Natural killer cell (primary cell): ENCODE measurements at regions not wholly inside any gene's neighbourhood (a gene's known extent, or its start where the extent isn't known, plus 50 kb on each side); places are given as distances from the start of the nearest gene placed in this dataset.

Experiments used
- ATAC-seq, 3 donors: fragments of 150-1000 bp in 2 of 3; fragments of 200-7000 bp in 1 of 3; cut with Tn5 transposase; 1 replicate in 1 of 3; 2 replicates in 2 of 3; pipeline ENCODE4 v1.10.0; 2021; ENCODE audit warnings: mild to moderate bottlenecking in 2 of 3, moderate library complexity in 2 of 3
- DNase-seq, 2 donors: peaks; one replicate each; pipeline versions ENCODE4 v3.0.0 to v3.0.0-alpha.2; 2013 to 2021; ENCODE audit warnings: mixed read lengths in 1 of 2
- H3K27ac ChIP-seq: one replicate; pipeline ENCODE4 v1.5.1; 2013; ENCODE audit warnings: mild to moderate bottlenecking, low read length
- H3K27me3 ChIP-seq: one replicate; pipeline ENCODE4 v1.6.1; 2013; ENCODE audit warnings: low read length; ENCODE audit not compliant: control insufficient read depth, insufficient read depth
- H3K36me3 ChIP-seq: one replicate; pipeline ENCODE4 v1.6.1; 2013; ENCODE audit warnings: low read length; ENCODE audit not compliant: control insufficient read depth, insufficient read depth
- H3K4me1 ChIP-seq: one replicate; pipeline ENCODE4 v1.6.1; 2013; ENCODE audit warnings: low read length; ENCODE audit not compliant: control insufficient read depth, insufficient read depth
- H3K4me3 ChIP-seq: one replicate; pipeline ENCODE4 v1.5.1; 2013; ENCODE audit warnings: low read length
- H3K9me3 ChIP-seq: one replicate; pipeline ENCODE4 v1.6.1; 2013; ENCODE audit warnings: low read length; ENCODE audit not compliant: control insufficient read depth, insufficient read depth
- H3K27ac Mint-ChIP-seq, 2 donors: one replicate each; pipeline ENCODE4 v1.8.0; 2022; ENCODE audit warnings: mild to moderate bottlenecking in 2 of 2, mixed read lengths in 2 of 2, moderate library complexity in 1 of 2
- H3K27me3 Mint-ChIP-seq, 2 donors: one replicate each; pipeline ENCODE4 v1.8.0; 2022; ENCODE audit warnings: low read depth in 2 of 2, mixed read lengths in 2 of 2
- H3K36me3 Mint-ChIP-seq: one replicate; pipeline ENCODE4 v1.8.0; 2022; ENCODE audit warnings: mixed read lengths
- H3K4me1 Mint-ChIP-seq, 2 donors: one replicate each; pipeline ENCODE4 v1.8.0; 2022; ENCODE audit warnings: mixed read lengths in 2 of 2
- H3K4me3 Mint-ChIP-seq: one replicate; pipeline ENCODE4 v1.8.0; 2022; ENCODE audit warnings: mild to moderate bottlenecking, moderate library complexity, mixed read lengths
- H3K9me3 Mint-ChIP-seq, 2 donors: one replicate each; pipeline ENCODE4 v1.8.0; 2022; ENCODE audit warnings: mixed read lengths in 2 of 2
- WGBS: methylation state at CpG from one replicate; pipeline ENCODE4 v1.1.7; 2013; ENCODE audit warnings: missing lambda C conversion rate; ENCODE audit not compliant: insufficient coverage; 5-methylcytosine and 5-hydroxymethylcytosine counted together
- intact Hi-C: fragments of 100-400 bp; cut with micrococcal nuclease; formaldehyde crosslinking; loops from one replicate; pipeline ENCODE4 v1.14.2; 2022
- TF ChIP-seq, protein P1 (sequence below): fragments of 200-600 bp; IDR thresholded peaks from one replicate; pipeline ENCODE4 v1.8.0; 2022; ENCODE audit warnings: antibody characterized with exemption

DNA sequence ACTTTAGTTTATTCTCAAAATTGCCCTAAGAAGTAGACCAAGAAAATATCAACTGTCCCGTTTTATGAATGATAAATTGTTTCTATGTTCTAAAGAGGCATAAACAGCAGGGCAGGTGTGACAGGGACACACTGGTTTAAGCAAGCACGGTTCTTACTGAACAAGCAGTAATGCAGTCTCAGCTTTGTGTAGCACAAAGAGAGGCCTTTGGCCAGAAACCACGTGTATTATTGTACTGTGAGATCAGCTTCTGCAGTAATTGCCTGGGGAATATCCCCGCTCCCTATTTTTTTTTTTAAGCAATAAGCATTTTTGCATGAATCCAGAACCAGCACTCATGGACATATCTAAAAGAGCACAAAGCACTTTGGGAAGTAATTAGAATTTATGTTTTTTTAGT is 255.4 kb downstream of the WDR11 start:
- Mint-ChIP-seq H3K27ac (no peak overlapping the region), H3K4me1 (no peaks in the 10 kb centered on the region), H3K9me3 (no peaks in the 10 kb centered on the region), H3K27me3 (peaks cover 0 to 6% of the 10 kb centered on the region in 2 donors), H3K4me3 (no peak overlapping the region), H3K36me3 (no peaks in the 10 kb centered on the region)
- Histone ChIP-seq H3K4me3 (no peak overlapping the region), H3K9me3 (no peaks in the 10 kb centered on the region), H3K4me1 (no peaks in the 10 kb centered on the region), H3K36me3 (no peaks in the 10 kb centered on the region), H3K27ac (no peak overlapping the region), H3K27me3 (no peaks in the 10 kb centered on the region)
- TF ChIP-seq, protein P1, sequence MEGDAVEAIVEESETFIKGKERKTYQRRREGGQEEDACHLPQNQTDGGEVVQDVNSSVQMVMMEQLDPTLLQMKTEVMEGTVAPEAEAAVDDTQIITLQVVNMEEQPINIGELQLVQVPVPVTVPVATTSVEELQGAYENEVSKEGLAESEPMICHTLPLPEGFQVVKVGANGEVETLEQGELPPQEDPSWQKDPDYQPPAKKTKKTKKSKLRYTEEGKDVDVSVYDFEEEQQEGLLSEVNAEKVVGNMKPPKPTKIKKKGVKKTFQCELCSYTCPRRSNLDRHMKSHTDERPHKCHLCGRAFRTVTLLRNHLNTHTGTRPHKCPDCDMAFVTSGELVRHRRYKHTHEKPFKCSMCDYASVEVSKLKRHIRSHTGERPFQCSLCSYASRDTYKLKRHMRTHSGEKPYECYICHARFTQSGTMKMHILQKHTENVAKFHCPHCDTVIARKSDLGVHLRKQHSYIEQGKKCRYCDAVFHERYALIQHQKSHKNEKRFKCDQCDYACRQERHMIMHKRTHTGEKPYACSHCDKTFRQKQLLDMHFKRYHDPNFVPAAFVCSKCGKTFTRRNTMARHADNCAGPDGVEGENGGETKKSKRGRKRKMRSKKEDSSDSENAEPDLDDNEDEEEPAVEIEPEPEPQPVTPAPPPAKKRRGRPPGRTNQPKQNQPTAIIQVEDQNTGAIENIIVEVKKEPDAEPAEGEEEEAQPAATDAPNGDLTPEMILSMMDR, result no peak
- ATAC-seq (no peak), DNase-seq (no peak)
- intact Hi-C loops, result no loop called here
- WGBS, result 91% methylated on average over 4 of the region's 4 CpGs

DNA sequence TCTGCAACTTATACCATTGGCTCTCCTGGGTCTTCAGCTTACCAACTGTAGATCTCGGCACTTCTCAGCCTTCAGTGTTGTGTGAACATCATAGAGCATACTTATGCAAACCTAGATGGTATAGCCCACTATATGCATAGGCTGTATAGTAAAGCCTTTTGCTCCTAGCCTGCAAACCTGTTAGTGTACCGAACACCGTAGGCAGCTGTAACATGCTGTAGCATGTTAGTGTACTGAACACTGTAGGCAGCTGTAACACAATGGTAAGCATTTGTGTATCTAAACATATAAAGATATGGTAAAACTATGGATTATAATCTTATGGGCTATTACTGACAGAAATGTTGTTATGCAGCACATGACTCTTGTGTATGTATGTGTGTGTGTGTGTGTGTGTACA is 256.9 kb downstream of the WDR11 start:
- Histone ChIP-seq H3K27ac (no peak overlapping the region), H3K9me3 (no peaks in the 10 kb centered on the region), H3K36me3 (no peaks in the 10 kb centered on the region), H3K27me3 (no peaks in the 10 kb centered on the region), H3K4me1 (no peaks in the 10 kb centered on the region), H3K4me3 (no peak overlapping the region)
- H3K27me3 Mint-ChIP-seq, result peaks cover 0 to 6% of the 10 kb centered on the region in 2 donors
- H3K27ac Mint-ChIP-seq, result no peak overlapping the region
- TF ChIP-seq, protein P1, result no peak
- H3K4me1 Mint-ChIP-seq, result no peaks in the 10 kb centered on the region
- no peak overlapping the region for H3K4me3 Mint-ChIP-seq
- DNase-seq (no peak), ATAC-seq (no peak)
- H3K36me3 Mint-ChIP-seq, result no peaks in the 10 kb centered on the region
- H3K9me3 Mint-ChIP-seq, result no peaks in the 10 kb centered on the region
- 90% methylated on average over 3 of the region's 3 CpGs for WGBS
- intact Hi-C loops, result no loop called here

DNA sequence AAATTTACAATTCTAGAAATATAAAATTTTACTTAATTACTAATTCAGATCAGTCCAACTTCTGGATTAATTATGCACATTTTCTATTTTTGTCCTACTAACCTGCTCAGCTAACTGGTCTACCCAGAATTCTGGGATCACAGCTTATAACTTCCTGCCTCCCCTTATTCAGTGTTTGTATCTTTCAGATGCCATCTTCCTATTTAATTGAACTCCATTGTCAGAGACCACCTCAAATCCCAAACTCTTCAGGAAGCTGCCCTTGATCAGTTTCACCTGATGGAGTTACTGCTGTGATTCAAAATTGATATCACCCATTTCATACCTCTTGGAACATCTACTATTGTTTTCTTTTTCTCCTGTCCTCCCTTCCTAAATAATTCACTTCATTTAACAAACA is 259.2 kb downstream of the WDR11 start:
- Mint-ChIP-seq H3K9me3 (no peaks in the 10 kb centered on the region), H3K36me3 (no peaks in the 10 kb centered on the region), H3K27me3 (peaks cover 0 to 6% of the 10 kb centered on the region in 2 donors), H3K27ac (no peak overlapping the region), H3K4me3 (no peak overlapping the region), H3K4me1 (no peaks in the 10 kb centered on the region)
- TF ChIP-seq, protein P1, result no peak
- ATAC-seq (no peak), DNase-seq (no peak)
- H3K9me3 ChIP-seq, result no peaks in the 10 kb centered on the region
- no peak overlapping the region for H3K27ac ChIP-seq
- intact Hi-C loops, result no loop called here
- H3K4me3 ChIP-seq, result no peak overlapping the region
- no peaks in the 10 kb centered on the region for H3K36me3 ChIP-seq
- H3K27me3 ChIP-seq, result no peaks in the 10 kb centered on the region
- no peaks in the 10 kb centered on the region for H3K4me1 ChIP-seq

DNA sequence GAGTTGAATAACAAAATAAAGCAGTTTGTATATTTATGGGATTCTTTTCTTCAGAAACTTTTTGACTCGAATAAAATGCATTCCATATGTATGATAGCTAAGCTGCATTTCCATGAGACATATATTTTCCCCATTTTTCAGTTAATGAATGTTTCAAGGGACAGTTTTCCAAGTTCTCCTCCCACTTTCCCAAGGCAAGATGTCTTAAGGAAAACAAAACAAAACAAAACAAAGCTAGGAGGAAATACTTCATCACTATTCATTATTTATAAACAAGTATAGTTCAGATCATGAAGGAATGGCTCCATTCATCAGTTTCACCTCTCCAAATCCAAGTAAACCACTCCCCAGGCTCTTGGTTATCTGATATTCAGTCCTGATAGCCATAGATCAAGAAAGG is 261.0 kb downstream of the WDR11 start:
- H3K36me3 ChIP-seq, result no peaks in the 10 kb centered on the region
- intact Hi-C loops, result no loop called here
- TF ChIP-seq, protein P1, result no peak
- WGBS, result no CpG with 5 or more reads among the region's 1 CpG
- ATAC-seq (no peak), DNase-seq (no peak)
- Mint-ChIP-seq H3K27ac (no peak overlapping the region), H3K36me3 (no peaks in the 10 kb centered on the region), H3K4me1 (no peaks in the 10 kb centered on the region), H3K27me3 (peaks cover 0 to 6% of the 10 kb centered on the region in 2 donors), H3K4me3 (no peak overlapping the region), H3K9me3 (peaks cover 0 to 2% of the 10 kb centered on the region in 2 donors)
- H3K27me3 ChIP-seq, result no peaks in the 10 kb centered on the region
- no peaks in the 10 kb centered on the region for H3K4me1 ChIP-seq
- H3K4me3 ChIP-seq, result no peak overlapping the region
- H3K9me3 ChIP-seq, result no peaks in the 10 kb centered on the region
- no peak overlapping the region for H3K27ac ChIP-seq
